SHP77 (cell line): ENCODE measurements at regions not wholly inside any gene's neighbourhood (a gene's known extent, or its start where the extent isn't known, plus 50 kb on each side); places are given as distances from the start of the nearest gene placed in this dataset.
"Not testable (repeated sequence)": the region's sequence is repeated elsewhere in the genome, so short reads cannot be mapped to it uniquely, and the experiment has no call there.

Experiments
- DNase-seq, 2 experiments: peaks; one replicate each; lab custom pipeline; 2025; lab: John Stamatoyannopoulos, UW

GRCh38 chr15:20089541-20089940 lies 452.1 kb downstream of the GOLGA6L6 start:
- not testable (repeated sequence) for DNase-seq

GRCh38 chr15:20084026-20084425 lies 457.6 kb downstream of the GOLGA6L6 start:
- not testable (repeated sequence) for DNase-seq

GRCh38 chr15:20074082-20074481 lies 467.5 kb downstream of the GOLGA6L6 start:
- DNase-seq: not testable (repeated sequence)

GRCh38 chr15:20069043-20069442 lies 472.6 kb downstream of the GOLGA6L6 start:
- DNase-seq: not testable (repeated sequence)

- DNase-seq: not testable (repeated sequence)
Observed at GRCh38 chr15:20066173-20066572, 475.4 kb downstream of the GOLGA6L6 start.

GRCh38 chr15:20065508-20065907 lies 476.1 kb downstream of the GOLGA6L6 start:
- DNase-seq: not testable (repeated sequence)

- DNase-seq: not testable (repeated sequence)
Observed at GRCh38 chr15:20063167-20063566, 478.4 kb downstream of the GOLGA6L6 start.

GRCh38 chr15:20060838-20061237 lies 480.8 kb downstream of the GOLGA6L6 start:
- DNase-seq: not testable (repeated sequence)

GRCh38 chr15:20056871-20057270 lies 484.7 kb downstream of the GOLGA6L6 start:
- DNase-seq: not testable (repeated sequence)

- not testable (repeated sequence) for DNase-seq
Observed at GRCh38 chr15:20055921-20056320, 485.7 kb downstream of the GOLGA6L6 start.

GRCh38 chr15:20048189-20048588 lies 493.4 kb downstream of the GOLGA6L6 start:
- DNase-seq: not testable (repeated sequence)

- DNase-seq: not testable (repeated sequence)
Observed at GRCh38 chr15:20045165-20045564, 496.4 kb downstream of the GOLGA6L6 start.

GRCh38 chr15:20040691-20041090 lies 500.9 kb downstream of the GOLGA6L6 start:
- not testable (repeated sequence) for DNase-seq

GRCh38 chr15:20025040-20025439 lies 516.6 kb downstream of the GOLGA6L6 start:
- DNase-seq: not testable (repeated sequence)

- DNase-seq: not testable (repeated sequence)
Observed at GRCh38 chr15:20022349-20022748, 519.3 kb downstream of the GOLGA6L6 start.

GRCh38 chr15:20021351-20021750 lies 520.2 kb downstream of the GOLGA6L6 start:
- not testable (repeated sequence) for DNase-seq

GRCh38 chr15:20020588-20020987 lies 521.0 kb downstream of the GOLGA6L6 start:
- DNase-seq: not testable (repeated sequence)

GRCh38 chr15:20019758-20020157 lies 521.8 kb downstream of the GOLGA6L6 start:
- not testable (repeated sequence) for DNase-seq

- not testable (repeated sequence) for DNase-seq
Observed at GRCh38 chr15:20017581-20017980, 524.0 kb downstream of the GOLGA6L6 start.

GRCh38 chr15:20016941-20017340 lies 524.7 kb downstream of the GOLGA6L6 start:
- DNase-seq: not testable (repeated sequence)

- DNase-seq: not testable (repeated sequence)
Observed at GRCh38 chr15:20012837-20013236, 528.8 kb downstream of the GOLGA6L6 start.

GRCh38 chr15:20010759-20011158 lies 530.8 kb downstream of the GOLGA6L6 start:
- DNase-seq: not testable (repeated sequence)

- not testable (repeated sequence) for DNase-seq
Observed at GRCh38 chr15:20009619-20010018, 532.0 kb downstream of the GOLGA6L6 start.

- DNase-seq: not testable (repeated sequence)
Observed at GRCh38 chr15:20007338-20007737, 534.3 kb downstream of the GOLGA6L6 start.
